ENCODE measurements at regions not wholly inside any gene's neighbourhood (a gene's known extent, or its start where the extent isn't known, plus 50 kb on each side); places are given as distances from the start of the nearest gene placed in this dataset.

GRCh38 chr14:97726676-97727075 is 929.5 kb downstream of the VRK1 start:
- Histone ChIP-seq H3K9me3 (ENCODE audit: control insufficient read depth in 2 of 2, insufficient read depth in 1 of 2, low read depth in 1 of 2, low read length in 1 of 2) (no peaks in the 10 kb centered on the region), H3K4me1 (ENCODE audit: control insufficient read depth in 3 of 3, insufficient read depth in 2 of 3, low read depth in 1 of 3, low read length in 2 of 3) (no peaks in the 10 kb centered on the region), H3K27me3 (ENCODE audit: control insufficient read depth in 3 of 3, insufficient read depth in 3 of 3, low read length in 3 of 3) (no peaks in the 10 kb centered on the region), H3K36me3 (ENCODE audit: control insufficient read depth in 3 of 3, insufficient read depth in 2 of 3, low read depth in 1 of 3, low read length in 3 of 3) (no peaks in the 10 kb centered on the region), H3K27ac (ENCODE audit: low read depth in 1 of 3, low read length in 2 of 3) (no peak overlapping the region), H3K4me3 (ENCODE audit: low read depth in 1 of 3, low read length in 3 of 3) (no peak overlapping the region)
- WGBS, 3 donors = 72 to 86% (median 75%) methylated on average over 3 of the region's 3 CpGs
- no peak for DNase-seq
- FAIRE-seq = no peak

GRCh38 chr14:97730706-97731105 is 933.5 kb downstream of the VRK1 start:
- H3K27ac ChIP-seq (ENCODE audit: low read depth in 1 of 3, low read length in 2 of 3) = no peak overlapping the region
- no peak overlapping the region for H3K4me3 ChIP-seq (ENCODE audit: low read depth in 1 of 3, low read length in 3 of 3)
- H3K27me3 ChIP-seq (ENCODE audit: control insufficient read depth in 3 of 3, insufficient read depth in 3 of 3, low read length in 3 of 3) = no peaks in the 10 kb centered on the region
- no peaks in the 10 kb centered on the region for H3K9me3 ChIP-seq (ENCODE audit: control insufficient read depth in 2 of 2, insufficient read depth in 1 of 2, low read depth in 1 of 2, low read length in 1 of 2)
- no peaks in the 10 kb centered on the region for H3K4me1 ChIP-seq (ENCODE audit: control insufficient read depth in 3 of 3, insufficient read depth in 2 of 3, low read depth in 1 of 3, low read length in 2 of 3)
- no peaks in the 10 kb centered on the region for H3K36me3 ChIP-seq (ENCODE audit: control insufficient read depth in 3 of 3, insufficient read depth in 2 of 3, low read depth in 1 of 3, low read length in 3 of 3)
- no peak for FAIRE-seq
- no peak for DNase-seq
- WGBS, 3 donors = 66 to 81% (median 70%) methylated on average over 4 of the region's 4 CpGs

GRCh38 chr14:97731800-97732199 is 934.6 kb downstream of the VRK1 start:
- Histone ChIP-seq H3K36me3 (ENCODE audit: control insufficient read depth in 3 of 3, insufficient read depth in 2 of 3, low read depth in 1 of 3, low read length in 3 of 3) (no peaks in the 10 kb centered on the region), H3K27ac (ENCODE audit: low read depth in 1 of 3, low read length in 2 of 3) (no peak overlapping the region), H3K27me3 (ENCODE audit: control insufficient read depth in 3 of 3, insufficient read depth in 3 of 3, low read length in 3 of 3) (no peaks in the 10 kb centered on the region), H3K4me1 (ENCODE audit: control insufficient read depth in 3 of 3, insufficient read depth in 2 of 3, low read depth in 1 of 3, low read length in 2 of 3) (no peaks in the 10 kb centered on the region), H3K4me3 (ENCODE audit: low read depth in 1 of 3, low read length in 3 of 3) (no peak overlapping the region), H3K9me3 (ENCODE audit: control insufficient read depth in 2 of 2, insufficient read depth in 1 of 2, low read depth in 1 of 2, low read length in 1 of 2) (no peaks in the 10 kb centered on the region)
- FAIRE-seq = no peak
- 84 to 92% (median 85%) methylated on average over 2 of the region's 2 CpGs for WGBS, 3 donors
- no peak for DNase-seq

- 47 to 66% (median 60%) methylated on average over 2 of the region's 2 CpGs for WGBS, 3 donors
- H3K36me3 ChIP-seq (ENCODE audit: control insufficient read depth in 3 of 3, insufficient read depth in 2 of 3, low read depth in 1 of 3, low read length in 3 of 3) = no peaks in the 10 kb centered on the region
- DNase-seq (no peak), FAIRE-seq (no peak)
- no peaks in the 10 kb centered on the region for H3K4me1 ChIP-seq (ENCODE audit: control insufficient read depth in 3 of 3, insufficient read depth in 2 of 3, low read depth in 1 of 3, low read length in 2 of 3)
- H3K4me3 ChIP-seq (ENCODE audit: low read depth in 1 of 3, low read length in 3 of 3) = no peak overlapping the region
- no peaks in the 10 kb centered on the region for H3K9me3 ChIP-seq (ENCODE audit: control insufficient read depth in 2 of 2, insufficient read depth in 1 of 2, low read depth in 1 of 2, low read length in 1 of 2)
- H3K27ac ChIP-seq (ENCODE audit: low read depth in 1 of 3, low read length in 2 of 3) = no peak overlapping the region
- H3K27me3 ChIP-seq (ENCODE audit: control insufficient read depth in 3 of 3, insufficient read depth in 3 of 3, low read length in 3 of 3) = no peaks in the 10 kb centered on the region
These were observed 950.1 kb downstream of the VRK1 start for GRCh38 chr14:97747316-97747715.

- H3K36me3 ChIP-seq (ENCODE audit: control insufficient read depth in 3 of 3, insufficient read depth in 2 of 3, low read depth in 1 of 3, low read length in 3 of 3) = no peaks in the 10 kb centered on the region
- no peak for DNase-seq
- no peak for FAIRE-seq
- no peaks in the 10 kb centered on the region for H3K27me3 ChIP-seq (ENCODE audit: control insufficient read depth in 3 of 3, insufficient read depth in 3 of 3, low read length in 3 of 3)
- H3K9me3 ChIP-seq (ENCODE audit: control insufficient read depth in 2 of 2, insufficient read depth in 1 of 2, low read depth in 1 of 2, low read length in 1 of 2) = no peaks in the 10 kb centered on the region
- H3K27ac ChIP-seq (ENCODE audit: low read depth in 1 of 3, low read length in 2 of 3) = no peak overlapping the region
- no peaks in the 10 kb centered on the region for H3K4me1 ChIP-seq (ENCODE audit: control insufficient read depth in 3 of 3, insufficient read depth in 2 of 3, low read depth in 1 of 3, low read length in 2 of 3)
- WGBS, 3 donors = 82 to 87% (median 84%) methylated on average over 5 of the region's 5 CpGs
- H3K4me3 ChIP-seq (ENCODE audit: low read depth in 1 of 3, low read length in 3 of 3) = no peak overlapping the region
These were observed 951.4 kb downstream of the VRK1 start for GRCh38 chr14:97748616-97749015.

GRCh38 chr14:97757491-97757890 is 960.3 kb downstream of the VRK1 start:
- WGBS, 3 donors = 51 to 72% (median 71%) methylated on average over 6 of the region's 6 CpGs
- FAIRE-seq = no peak

GRCh38 chr14:97760050-97760449 is 962.9 kb downstream of the VRK1 start:
- DNase-seq = no peak
- H3K36me3 ChIP-seq (ENCODE audit: control insufficient read depth in 3 of 3, insufficient read depth in 2 of 3, low read depth in 1 of 3, low read length in 3 of 3) = no peaks in the 10 kb centered on the region
- no peak overlapping the region for H3K4me3 ChIP-seq (ENCODE audit: low read depth in 1 of 3, low read length in 3 of 3)
- no peaks in the 10 kb centered on the region for H3K27me3 ChIP-seq (ENCODE audit: control insufficient read depth in 3 of 3, insufficient read depth in 3 of 3, low read length in 3 of 3)
- H3K27ac ChIP-seq (ENCODE audit: low read depth in 1 of 3, low read length in 2 of 3) = no peak overlapping the region
- no peak for FAIRE-seq
- 83 to 100% (median 86%) methylated on average over 1 of the region's 1 CpG for WGBS, 3 donors
- no peaks in the 10 kb centered on the region for H3K4me1 ChIP-seq (ENCODE audit: control insufficient read depth in 3 of 3, insufficient read depth in 2 of 3, low read depth in 1 of 3, low read length in 2 of 3)
- no peaks in the 10 kb centered on the region for H3K9me3 ChIP-seq (ENCODE audit: control insufficient read depth in 2 of 2, insufficient read depth in 1 of 2, low read depth in 1 of 2, low read length in 1 of 2)

More at GRCh38 chr14:97757491-97757890, 960.3 kb downstream of the VRK1 start:
- H3K9me3 ChIP-seq (ENCODE audit: control insufficient read depth in 2 of 2, insufficient read depth in 1 of 2, low read depth in 1 of 2, low read length in 1 of 2) = no peaks in the 10 kb centered on the region
- DNase-seq = no peak
- no peak overlapping the region for H3K4me3 ChIP-seq (ENCODE audit: low read depth in 1 of 3, low read length in 3 of 3)
- H3K27ac ChIP-seq (ENCODE audit: low read depth in 1 of 3, low read length in 2 of 3) = no peak overlapping the region
- H3K27me3 ChIP-seq (ENCODE audit: control insufficient read depth in 3 of 3, insufficient read depth in 3 of 3, low read length in 3 of 3) = no peaks in the 10 kb centered on the region
- H3K4me1 ChIP-seq (ENCODE audit: control insufficient read depth in 3 of 3, insufficient read depth in 2 of 3, low read depth in 1 of 3, low read length in 2 of 3) = no peaks in the 10 kb centered on the region
- no peaks in the 10 kb centered on the region for H3K36me3 ChIP-seq (ENCODE audit: control insufficient read depth in 3 of 3, insufficient read depth in 2 of 3, low read depth in 1 of 3, low read length in 3 of 3)

GRCh38 chr14:97762386-97762785 is 965.2 kb downstream of the VRK1 start:
- no peaks in the 10 kb centered on the region for H3K27me3 ChIP-seq (ENCODE audit: control insufficient read depth in 3 of 3, insufficient read depth in 3 of 3, low read length in 3 of 3)
- H3K9me3 ChIP-seq (ENCODE audit: control insufficient read depth in 2 of 2, insufficient read depth in 1 of 2, low read depth in 1 of 2, low read length in 1 of 2) = no peaks in the 10 kb centered on the region
- no peaks in the 10 kb centered on the region for H3K4me1 ChIP-seq (ENCODE audit: control insufficient read depth in 3 of 3, insufficient read depth in 2 of 3, low read depth in 1 of 3, low read length in 2 of 3)
- no peak overlapping the region for H3K27ac ChIP-seq (ENCODE audit: low read depth in 1 of 3, low read length in 2 of 3)
- no peak overlapping the region for H3K4me3 ChIP-seq (ENCODE audit: low read depth in 1 of 3, low read length in 3 of 3)
- DNase-seq = no peak
- no peaks in the 10 kb centered on the region for H3K36me3 ChIP-seq (ENCODE audit: control insufficient read depth in 3 of 3, insufficient read depth in 2 of 3, low read depth in 1 of 3, low read length in 3 of 3)
- FAIRE-seq = no peak
- WGBS, 3 donors = 64 to 66% (median 66%) methylated on average over 5 of the region's 5 CpGs

GRCh38 chr14:97771340-97772045 is 974.3 kb downstream of the VRK1 start:
- Histone ChIP-seq H3K9me3 (ENCODE audit: control insufficient read depth in 2 of 2, insufficient read depth in 1 of 2, low read depth in 1 of 2, low read length in 1 of 2) (no peaks in the 10 kb centered on the region), H3K27ac (ENCODE audit: low read depth in 1 of 3, low read length in 2 of 3) (no peak overlapping the region), H3K4me3 (ENCODE audit: low read depth in 1 of 3, low read length in 3 of 3) (no peak overlapping the region), H3K36me3 (ENCODE audit: control insufficient read depth in 3 of 3, insufficient read depth in 2 of 3, low read depth in 1 of 3, low read length in 3 of 3) (no peaks in the 10 kb centered on the region), H3K4me1 (ENCODE audit: control insufficient read depth in 3 of 3, insufficient read depth in 2 of 3, low read depth in 1 of 3, low read length in 2 of 3) (no peaks in the 10 kb centered on the region), H3K27me3 (ENCODE audit: control insufficient read depth in 3 of 3, insufficient read depth in 3 of 3, low read length in 3 of 3) (no peaks in the 10 kb centered on the region)
- FAIRE-seq (no peak), DNase-seq (no peak)
- WGBS, 3 donors = 72 to 80% (median 73%) methylated on average over 8 of the region's 8 CpGs
